Uterus (tissue), 3 donors: ENCODE measurements at regions not wholly inside any gene's neighbourhood (a gene's known extent, or its start where the extent isn't known, plus 50 kb on each side); places are given as distances from the start of the nearest gene placed in this dataset.

Source experiments
- DNase-seq, 2 donors: peaks; one replicate each; pipeline ENCODE4 v3.0.0-alpha.2; 2019 to 2020
- H3K27ac ChIP-seq, 2 donors: fragments of 200-600 bp; sonication (generic); 1 replicate in 1 of 2; 2 replicates in 1 of 2; pipeline ENCODE4 v1.5.1; 2016 to 2018
- H3K27me3 ChIP-seq, 2 donors: fragments of 200-600 bp; sonication (generic); one replicate each; pipeline ENCODE4 v1.5.1; 2018 to 2019; ENCODE audit warnings: control low read depth in 1 of 2
- H3K36me3 ChIP-seq, 2 donors: fragments of 200-600 bp; sonication (generic); one replicate each; pipeline ENCODE4 v1.5.1; 2019; ENCODE audit warnings: control low read depth in 1 of 2
- H3K4me1 ChIP-seq, 2 donors: fragments of 200-600 bp; sonication (generic); one replicate each; pipeline ENCODE4 v1.5.1; 2018 to 2019; ENCODE audit warnings: control low read depth in 1 of 2
- H3K4me3 ChIP-seq, 2 donors: fragments of 200-600 bp; sonication (generic); 1 replicate in 1 of 2; 2 replicates in 1 of 2; pipeline ENCODE4 v1.5.1; 2018 to 2019; ENCODE audit warnings: mild to moderate bottlenecking in 1 of 2
- H3K9me3 ChIP-seq, 2 donors: fragments of 200-600 bp; sonication (generic); one replicate each; pipeline ENCODE4 v1.5.1; 2019; ENCODE audit warnings: control low read depth in 1 of 2
- POLR2A ChIP-seq, 2 donors: fragments of 450-650 bp; IDR thresholded peaks; one replicate each; pipeline ENCODE4 v1.6.1; 2016; ENCODE audit warnings: antibody characterized with exemption in 2 of 2, mild to moderate bottlenecking in 1 of 2, moderate library complexity in 1 of 2
- intact Hi-C: fragments of 100-400 bp; cut with DNase I; formaldehyde crosslinking; loops from one replicate; pipeline ENCODE4 v1.15.1; 2023; ENCODE audit warnings: low total_unique reads
- TF ChIP-seq, protein P1 (sequence below), 4 experiments: fragments of 200-600 bp in 2 of 4; fragments of 450-650 bp in 2 of 4; sonication (generic) in 2 of 4; IDR thresholded peaks; one replicate each; pipeline ENCODE4 v1.5.1; 2016 to 2019; ENCODE audit warnings: antibody characterized with exemption in 4 of 4, mild to moderate bottlenecking in 2 of 4, moderate library complexity in 1 of 4
- donor health status: DM: yes; HTN: yes; CAD: no.

DNA sequence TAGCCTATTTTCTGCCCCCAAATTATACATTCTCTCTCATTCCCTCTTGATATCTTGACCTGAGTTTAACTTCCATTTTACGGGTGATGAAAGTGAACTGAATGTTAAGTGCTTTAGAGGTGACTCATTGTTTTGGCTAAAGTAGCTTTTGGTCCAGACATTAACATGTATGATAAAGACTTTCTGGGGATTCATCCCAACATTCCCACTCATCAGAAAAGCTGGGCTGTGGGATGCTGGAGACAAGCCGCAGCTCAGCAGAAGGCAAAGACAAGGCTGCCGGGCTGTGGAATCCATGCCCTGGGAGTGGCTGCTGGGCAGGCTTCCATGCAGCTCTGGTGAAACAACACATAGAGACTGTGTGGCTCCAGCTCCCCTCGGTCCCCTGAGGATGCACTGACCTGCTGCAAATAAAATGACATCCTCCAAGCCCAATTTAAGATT is 89.9 kb upstream of the SYNDIG1 start:
- Histone ChIP-seq H3K9me3 (no peaks in the 10 kb centered on the region), H3K4me3 (no peak overlapping the region), H3K4me1 (no peaks in the 10 kb centered on the region), H3K27ac (peak overlapping the region; percentile 43 to 58), H3K27me3 (no peaks in the 10 kb centered on the region), H3K36me3 (no peaks in the 10 kb centered on the region)
- DNase-seq = peak; percentile 28 to 33
- no peak for TF ChIP-seq POLR2A (IDR thresholded peaks at IDR 0.05)
- TF ChIP-seq, protein P1, sequence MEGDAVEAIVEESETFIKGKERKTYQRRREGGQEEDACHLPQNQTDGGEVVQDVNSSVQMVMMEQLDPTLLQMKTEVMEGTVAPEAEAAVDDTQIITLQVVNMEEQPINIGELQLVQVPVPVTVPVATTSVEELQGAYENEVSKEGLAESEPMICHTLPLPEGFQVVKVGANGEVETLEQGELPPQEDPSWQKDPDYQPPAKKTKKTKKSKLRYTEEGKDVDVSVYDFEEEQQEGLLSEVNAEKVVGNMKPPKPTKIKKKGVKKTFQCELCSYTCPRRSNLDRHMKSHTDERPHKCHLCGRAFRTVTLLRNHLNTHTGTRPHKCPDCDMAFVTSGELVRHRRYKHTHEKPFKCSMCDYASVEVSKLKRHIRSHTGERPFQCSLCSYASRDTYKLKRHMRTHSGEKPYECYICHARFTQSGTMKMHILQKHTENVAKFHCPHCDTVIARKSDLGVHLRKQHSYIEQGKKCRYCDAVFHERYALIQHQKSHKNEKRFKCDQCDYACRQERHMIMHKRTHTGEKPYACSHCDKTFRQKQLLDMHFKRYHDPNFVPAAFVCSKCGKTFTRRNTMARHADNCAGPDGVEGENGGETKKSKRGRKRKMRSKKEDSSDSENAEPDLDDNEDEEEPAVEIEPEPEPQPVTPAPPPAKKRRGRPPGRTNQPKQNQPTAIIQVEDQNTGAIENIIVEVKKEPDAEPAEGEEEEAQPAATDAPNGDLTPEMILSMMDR (IDR thresholded peaks at IDR 0.05) = no peak
- intact Hi-C loops = no loop called here

DNA sequence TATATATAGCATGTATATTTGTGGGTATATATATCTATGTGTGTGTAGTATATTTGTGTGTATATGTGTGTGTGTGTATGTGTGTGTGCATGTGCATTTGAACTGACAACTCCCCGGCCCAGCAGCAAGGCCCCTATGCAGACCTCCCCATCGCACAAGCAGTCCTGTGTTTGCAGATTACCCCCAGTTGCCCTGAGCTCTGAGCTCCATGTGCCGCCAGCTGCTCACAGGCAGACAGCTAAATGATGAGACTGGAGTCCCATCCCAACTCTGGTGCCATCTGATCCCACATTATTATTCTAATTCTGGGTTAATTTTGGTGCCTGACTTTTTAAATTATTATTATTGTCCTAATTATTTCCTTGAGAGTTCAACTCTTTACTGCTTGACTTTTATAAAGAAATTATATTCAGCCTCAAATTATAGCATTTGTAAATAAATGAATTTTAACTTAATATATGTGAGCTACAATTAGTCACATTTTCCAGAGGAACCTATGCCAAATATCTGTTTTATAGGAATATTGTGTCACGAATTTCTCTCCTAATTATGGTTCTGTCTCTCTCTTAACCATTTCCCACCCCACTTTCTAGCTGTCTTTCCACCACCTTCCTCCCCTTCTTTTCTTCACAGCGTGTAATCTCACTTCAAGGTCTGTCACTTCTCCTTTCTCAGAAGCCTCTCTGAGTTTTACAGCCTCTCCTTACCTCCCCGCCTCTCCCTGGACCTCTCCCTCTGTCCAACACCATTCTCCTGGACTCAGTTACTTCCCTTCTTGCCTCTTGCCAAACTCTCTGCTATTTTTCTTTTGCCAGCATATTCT is 90.6 kb upstream of the SYNDIG1 start:
- no peak for DNase-seq
- H3K4me3 ChIP-seq = no peak overlapping the region
- no peaks in the 10 kb centered on the region for H3K36me3 ChIP-seq
- H3K27ac ChIP-seq = peak overlapping the region; percentile 43 to 58
- no peaks in the 10 kb centered on the region for H3K4me1 ChIP-seq
- H3K9me3 ChIP-seq = no peaks in the 10 kb centered on the region
- no peaks in the 10 kb centered on the region for H3K27me3 ChIP-seq
- TF ChIP-seq POLR2A (IDR thresholded peaks at IDR 0.05) = no peak
- TF ChIP-seq, protein P1 (IDR thresholded peaks at IDR 0.05) = no peak
- intact Hi-C loops = no loop called here

DNA sequence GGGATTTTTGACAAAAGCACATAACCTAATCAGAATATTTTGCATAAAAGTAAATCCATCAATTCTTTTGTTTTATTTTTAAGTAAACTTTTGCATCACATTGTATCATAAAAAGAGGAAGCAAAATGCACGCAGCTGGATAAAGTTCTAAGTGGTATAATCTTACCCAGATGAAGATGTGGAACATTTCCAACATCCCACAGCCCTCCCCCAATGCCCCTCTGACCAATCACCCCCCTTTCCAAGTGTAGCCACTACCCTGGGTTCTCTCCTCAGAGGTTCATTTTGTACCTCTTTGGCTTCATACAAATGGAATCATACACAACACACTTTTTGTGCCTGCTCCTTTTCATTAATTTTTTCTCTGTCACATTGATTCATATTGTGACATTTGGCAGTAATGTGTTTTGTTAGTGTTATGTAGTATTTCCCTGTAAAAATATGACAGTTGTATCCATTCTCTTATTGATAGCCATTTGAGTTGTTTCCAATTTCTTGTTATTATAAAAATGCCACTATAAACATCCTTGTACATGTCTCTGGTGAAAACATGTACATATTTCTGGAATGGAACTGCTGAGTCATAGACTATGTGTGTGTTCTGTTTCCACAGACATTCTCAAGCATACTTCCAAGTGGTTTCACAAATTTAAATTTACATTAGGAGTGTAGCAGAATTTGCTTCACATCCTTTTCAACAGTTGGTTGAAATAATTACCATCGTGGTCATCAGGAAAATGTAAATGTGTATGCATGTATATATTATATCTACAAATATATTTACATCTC is 92.9 kb upstream of the SYNDIG1 start:
- Histone ChIP-seq H3K4me3 (no peak overlapping the region), H3K4me1 (no peaks in the 10 kb centered on the region), H3K9me3 (no peaks in the 10 kb centered on the region), H3K27me3 (no peaks in the 10 kb centered on the region), H3K36me3 (no peaks in the 10 kb centered on the region), H3K27ac (no peak overlapping the region)
- TF ChIP-seq, protein P1 (IDR thresholded peaks at IDR 0.05) = no peak
- intact Hi-C loops = no loop called here
- no peak for DNase-seq

DNA sequence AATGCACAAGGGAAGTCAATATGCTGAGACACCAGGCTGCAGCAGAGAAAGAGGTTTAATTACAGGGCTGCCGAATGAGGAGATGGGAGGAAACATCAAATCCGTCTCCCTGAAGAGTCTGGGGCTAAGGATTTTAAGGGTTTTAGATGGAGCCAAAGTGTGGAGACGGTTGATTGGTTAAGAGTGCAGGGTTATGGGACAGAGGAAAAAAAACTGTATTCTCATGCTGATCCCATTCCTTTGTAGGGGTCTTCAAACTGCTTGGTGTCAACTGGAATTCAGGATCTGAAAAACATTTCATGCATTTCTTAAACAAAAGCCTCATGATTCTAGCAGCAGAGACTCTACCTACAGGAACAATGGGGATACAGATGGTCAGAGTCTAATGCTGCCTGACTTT is 96.1 kb upstream of the SYNDIG1 start:
- H3K27ac ChIP-seq = no peak overlapping the region
- no peak for TF ChIP-seq POLR2A (IDR thresholded peaks at IDR 0.05)
- TF ChIP-seq, protein P1 (IDR thresholded peaks at IDR 0.05) = no peak
- no peak overlapping the region for H3K4me3 ChIP-seq
- intact Hi-C loops = no loop called here
- no peaks in the 10 kb centered on the region for H3K4me1 ChIP-seq
- no peaks in the 10 kb centered on the region for H3K9me3 ChIP-seq
- no peaks in the 10 kb centered on the region for H3K36me3 ChIP-seq
- no peaks in the 10 kb centered on the region for H3K27me3 ChIP-seq
- no peak for DNase-seq
